Brain microvascular endothelial cell (primary cell): ENCODE measurements at regions not wholly inside any gene's neighbourhood (a gene's known extent, or its start where the extent isn't known, plus 50 kb on each side); places are given as distances from the start of the nearest gene placed in this dataset.

Source experiments
- DNase-seq: peaks from one replicate; pipeline ENCODE4 v3.0.0-alpha.2; 2020
- H3K27ac ChIP-seq: fragments of 250-450 bp; sonication (Bioruptor Pico); 2 replicates; pipeline ENCODE4 v1.5.1; 2020; ENCODE audit warnings: mild to moderate bottlenecking, moderate library complexity
- H3K27me3 ChIP-seq: fragments of 250-450 bp; sonication (Bioruptor Pico); replicated peaks from 2 replicates; pipeline ENCODE4 v1.5.1; 2020; ENCODE audit warnings: mild to moderate bottlenecking
- H3K36me3 ChIP-seq: fragments of 250-450 bp; sonication (Bioruptor Pico); replicated peaks from 2 replicates; pipeline ENCODE4 v1.5.1; 2020; ENCODE audit warnings: mild to moderate bottlenecking
- H3K4me3 ChIP-seq: 2 replicates; pipeline ENCODE4 v1.5.1; 2011; ENCODE audit warnings: low read depth, mild to moderate bottlenecking, control low read depth, low read length, moderate library complexity
- in situ Hi-C: cut with HindIII; loops from 2 replicates; pipeline ENCODE4 v1.10.0; 2017; ENCODE audit warnings: low sequenced_read_pairs, low pct_ligation_motif_present
- TF ChIP-seq, protein P1 (sequence below): IDR thresholded peaks from 2 replicates; pipeline ENCODE4 v1.5.1; 2011; ENCODE audit warnings: low read depth, mild to moderate bottlenecking, moderate library complexity, low read length, control low read depth, inconsistent platforms; ENCODE audit errors: missing control alignments

- TF ChIP-seq, protein P1, sequence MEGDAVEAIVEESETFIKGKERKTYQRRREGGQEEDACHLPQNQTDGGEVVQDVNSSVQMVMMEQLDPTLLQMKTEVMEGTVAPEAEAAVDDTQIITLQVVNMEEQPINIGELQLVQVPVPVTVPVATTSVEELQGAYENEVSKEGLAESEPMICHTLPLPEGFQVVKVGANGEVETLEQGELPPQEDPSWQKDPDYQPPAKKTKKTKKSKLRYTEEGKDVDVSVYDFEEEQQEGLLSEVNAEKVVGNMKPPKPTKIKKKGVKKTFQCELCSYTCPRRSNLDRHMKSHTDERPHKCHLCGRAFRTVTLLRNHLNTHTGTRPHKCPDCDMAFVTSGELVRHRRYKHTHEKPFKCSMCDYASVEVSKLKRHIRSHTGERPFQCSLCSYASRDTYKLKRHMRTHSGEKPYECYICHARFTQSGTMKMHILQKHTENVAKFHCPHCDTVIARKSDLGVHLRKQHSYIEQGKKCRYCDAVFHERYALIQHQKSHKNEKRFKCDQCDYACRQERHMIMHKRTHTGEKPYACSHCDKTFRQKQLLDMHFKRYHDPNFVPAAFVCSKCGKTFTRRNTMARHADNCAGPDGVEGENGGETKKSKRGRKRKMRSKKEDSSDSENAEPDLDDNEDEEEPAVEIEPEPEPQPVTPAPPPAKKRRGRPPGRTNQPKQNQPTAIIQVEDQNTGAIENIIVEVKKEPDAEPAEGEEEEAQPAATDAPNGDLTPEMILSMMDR, result no peak
- in situ Hi-C loops, result no loop called here
- H3K27me3 ChIP-seq, result no peaks in the 10 kb centered on the region
- no peak overlapping the region for H3K27ac ChIP-seq
- H3K36me3 ChIP-seq, result no peaks in the 10 kb centered on the region
- no peak overlapping the region for H3K4me3 ChIP-seq
- DNase-seq, result no peak
Measured at GRCh38 chr3:18808429-18808828, 339.9 kb upstream of the KCNH8 start.

- no peaks in the 10 kb centered on the region for H3K36me3 ChIP-seq
- H3K27me3 ChIP-seq, result no peaks in the 10 kb centered on the region
- no peak overlapping the region for H3K27ac ChIP-seq
- TF ChIP-seq, protein P1, result no peak
- H3K4me3 ChIP-seq, result no peak overlapping the region
- DNase-seq, result no peak
- in situ Hi-C loops, result no loop called here
Measured at GRCh38 chr3:18807593-18807992, 340.7 kb upstream of the KCNH8 start.

DNA sequence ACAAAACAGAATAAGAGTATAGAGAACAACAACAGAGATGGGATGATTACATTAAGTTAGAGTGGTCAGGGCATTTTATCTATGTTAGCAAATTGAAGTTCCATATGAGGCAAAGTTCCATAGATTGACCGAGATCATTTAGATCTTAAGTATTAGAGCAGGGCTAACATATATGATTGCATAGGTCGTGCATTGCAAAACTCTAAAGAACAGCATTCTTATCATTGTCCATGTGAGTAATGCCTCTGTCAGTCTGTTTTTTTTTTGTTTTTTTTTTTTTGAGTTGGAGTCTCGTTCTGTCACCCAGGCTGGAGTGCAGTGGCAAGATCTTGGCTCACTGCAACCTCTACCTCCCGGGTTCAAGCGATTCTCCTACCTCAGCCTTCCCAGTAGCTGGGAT is 341.7 kb upstream of the KCNH8 start:
- no peak for DNase-seq
- no peak overlapping the region for H3K4me3 ChIP-seq
- TF ChIP-seq, protein P1, result no peak
- H3K27me3 ChIP-seq, result no peaks in the 10 kb centered on the region
- in situ Hi-C loops, result no loop called here
- no peak overlapping the region for H3K27ac ChIP-seq
- no peaks in the 10 kb centered on the region for H3K36me3 ChIP-seq

- TF ChIP-seq, protein P1, result no peak
- no peak for DNase-seq
- in situ Hi-C loops, result no loop called here
- Histone ChIP-seq H3K27ac (no peak overlapping the region), H3K27me3 (no peaks in the 10 kb centered on the region), H3K4me3 (no peak overlapping the region), H3K36me3 (no peaks in the 10 kb centered on the region)
Measured at GRCh38 chr3:18797378-18797777, 350.9 kb upstream of the KCNH8 start.

- TF ChIP-seq, protein P1, result no peak
- no peak overlapping the region for H3K27ac ChIP-seq
- DNase-seq, result no peak
- H3K27me3 ChIP-seq, result no peaks in the 10 kb centered on the region
- no peak overlapping the region for H3K4me3 ChIP-seq
- no peaks in the 10 kb centered on the region for H3K36me3 ChIP-seq
- in situ Hi-C loops, result no loop called here
Measured at GRCh38 chr3:18795078-18795477, 353.2 kb upstream of the KCNH8 start.

- no peak overlapping the region for H3K27ac ChIP-seq
- in situ Hi-C loops, result no loop called here
- DNase-seq, result no peak
- no peaks in the 10 kb centered on the region for H3K27me3 ChIP-seq
- H3K36me3 ChIP-seq, result no peaks in the 10 kb centered on the region
- no peak overlapping the region for H3K4me3 ChIP-seq
- TF ChIP-seq, protein P1, result no peak
Measured at GRCh38 chr3:18791752-18792151, 356.6 kb upstream of the KCNH8 start.
